Endothelial cell of umbilical vein (primary cell): ENCODE measurements at regions not wholly inside any gene's neighbourhood (a gene's known extent, or its start where the extent isn't known, plus 50 kb on each side); places are given as distances from the start of the nearest gene placed in this dataset.

ENCODE experiments used
- EZH2 ChIP-seq: IDR thresholded peaks from 2 replicates; pipeline ENCODE4 v1.6.1; 2012; ENCODE audit warnings: borderline replicate concordance, low read depth, mild to moderate bottlenecking, moderate library complexity, low read length, inconsistent platforms; ENCODE audit not compliant: severe bottlenecking
- FOS ChIP-seq: IDR thresholded peaks from 2 replicates; pipeline ENCODE4 v1.6.1; 2011; ENCODE audit warnings: mild to moderate bottlenecking, low read length, moderate library complexity, borderline replicate concordance; ENCODE audit not compliant: insufficient read depth
- POLR2AphosphoS5 ChIP-seq: IDR thresholded peaks from 2 replicates; pipeline ENCODE4 v1.6.1; 2012; ENCODE audit warnings: low read depth, mild to moderate bottlenecking, control low read depth, low read length, moderate library complexity; ENCODE audit not compliant: insufficient read depth
- TF ChIP-seq, protein P1 (sequence below), 2 donors: IDR thresholded peaks; 1 replicate in 1 of 2; 2 replicates in 1 of 2; pipeline ENCODE4 v1.5.1; 2011; ENCODE audit warnings: low read length in 2 of 2, mild to moderate bottlenecking in 2 of 2, moderate library complexity in 2 of 2, control low read depth in 1 of 2, inconsistent platforms in 1 of 2, low read depth in 1 of 2; ENCODE audit not compliant: insufficient read depth in 1 of 2; ENCODE audit errors: extremely low read depth in 1 of 2
- TF ChIP-seq, protein P2 (sequence below): IDR thresholded peaks from 2 replicates; pipeline ENCODE4 v1.6.1; 2011; ENCODE audit not compliant: insufficient read depth, insufficient read length

DNA sequence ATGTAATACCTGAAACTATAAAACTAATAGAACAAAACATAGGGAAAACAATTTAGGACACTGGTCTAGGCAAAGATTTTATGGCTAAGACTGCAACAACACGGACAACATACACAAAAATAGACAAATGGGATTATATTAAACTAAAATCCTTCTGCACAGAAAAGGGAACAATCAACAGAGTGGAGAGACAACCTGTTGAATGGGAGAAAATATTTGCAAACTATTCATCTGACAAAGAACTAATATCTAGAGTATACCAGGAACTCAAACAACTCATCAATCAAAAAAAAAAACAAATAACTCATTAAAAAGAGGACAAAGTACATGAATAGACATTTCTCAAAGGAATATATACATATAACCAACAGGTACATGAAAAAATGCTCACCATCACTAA, 174.5 kb downstream of the FNDC1 start:
- TF ChIP-seq, protein P1, sequence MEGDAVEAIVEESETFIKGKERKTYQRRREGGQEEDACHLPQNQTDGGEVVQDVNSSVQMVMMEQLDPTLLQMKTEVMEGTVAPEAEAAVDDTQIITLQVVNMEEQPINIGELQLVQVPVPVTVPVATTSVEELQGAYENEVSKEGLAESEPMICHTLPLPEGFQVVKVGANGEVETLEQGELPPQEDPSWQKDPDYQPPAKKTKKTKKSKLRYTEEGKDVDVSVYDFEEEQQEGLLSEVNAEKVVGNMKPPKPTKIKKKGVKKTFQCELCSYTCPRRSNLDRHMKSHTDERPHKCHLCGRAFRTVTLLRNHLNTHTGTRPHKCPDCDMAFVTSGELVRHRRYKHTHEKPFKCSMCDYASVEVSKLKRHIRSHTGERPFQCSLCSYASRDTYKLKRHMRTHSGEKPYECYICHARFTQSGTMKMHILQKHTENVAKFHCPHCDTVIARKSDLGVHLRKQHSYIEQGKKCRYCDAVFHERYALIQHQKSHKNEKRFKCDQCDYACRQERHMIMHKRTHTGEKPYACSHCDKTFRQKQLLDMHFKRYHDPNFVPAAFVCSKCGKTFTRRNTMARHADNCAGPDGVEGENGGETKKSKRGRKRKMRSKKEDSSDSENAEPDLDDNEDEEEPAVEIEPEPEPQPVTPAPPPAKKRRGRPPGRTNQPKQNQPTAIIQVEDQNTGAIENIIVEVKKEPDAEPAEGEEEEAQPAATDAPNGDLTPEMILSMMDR (IDR thresholded peaks at IDR 0.05; ENCODE audit: extremely low read depth in 1 of 2, insufficient read depth in 1 of 2, low read depth in 1 of 2, low read length in 2 of 2): no peak
- TF ChIP-seq EZH2 (no peak), POLR2AphosphoS5 (no peak), FOS (no peak)
- TF ChIP-seq, protein P2, sequence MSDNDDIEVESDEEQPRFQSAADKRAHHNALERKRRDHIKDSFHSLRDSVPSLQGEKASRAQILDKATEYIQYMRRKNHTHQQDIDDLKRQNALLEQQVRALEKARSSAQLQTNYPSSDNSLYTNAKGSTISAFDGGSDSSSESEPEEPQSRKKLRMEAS: no peak
